OCI-LY1 (cell line): ENCODE measurements at regions not wholly inside any gene's neighbourhood (a gene's known extent, or its start where the extent isn't known, plus 50 kb on each side); places are given as distances from the start of the nearest gene placed in this dataset.

Experiments
- H2AFZ ChIP-seq: fragments of 200-600 bp; sonication (generic), shearing (Covaris generic); 2 replicates; pipeline ENCODE4 v1.6.0; 2014; ENCODE audit warnings: antibody characterized with exemption, mild to moderate bottlenecking, low read length
- H3F3A ChIP-seq: fragments of 200-600 bp; sonication (generic), shearing (Covaris generic); 2 replicates; pipeline ENCODE4 v1.6.0; 2014; ENCODE audit warnings: mild to moderate bottlenecking, antibody characterized with exemption, low read length, moderate library complexity; ENCODE audit not compliant: insufficient read depth
- H3K27ac ChIP-seq: fragments of 200-600 bp; sonication (generic); 2 replicates; pipeline ENCODE4 v1.5.1; 2014; ENCODE audit warnings: low read length, mixed run types, mild to moderate bottlenecking, low read depth; ENCODE audit not compliant: poor library complexity, severe bottlenecking
- H3K27me3 ChIP-seq: fragments of 200-600 bp; sonication (generic); 2 replicates; pipeline ENCODE4 v1.6.0; 2014; ENCODE audit warnings: antibody characterized with exemption, mild to moderate bottlenecking, low read length, moderate library complexity; ENCODE audit not compliant: insufficient read depth
- H3K36me3 ChIP-seq: fragments of 200-600 bp; sonication (generic); 2 replicates; pipeline ENCODE4 v1.6.1; 2014; ENCODE audit warnings: mild to moderate bottlenecking, antibody characterized with exemption, low read length, moderate library complexity, mixed read lengths; ENCODE audit not compliant: insufficient read depth
- H3K4me1 ChIP-seq: fragments of 200-600 bp; sonication (generic); 2 replicates; pipeline ENCODE4 v1.5.1; 2014; ENCODE audit warnings: mild to moderate bottlenecking, low read length, moderate library complexity; ENCODE audit not compliant: insufficient read depth, severe bottlenecking
- H3K4me2 ChIP-seq: fragments of 200-600 bp; sonication (generic), shearing (Covaris generic); 2 replicates; pipeline ENCODE4 v1.6.1; 2014; ENCODE audit warnings: low read length
- H3K4me3 ChIP-seq: fragments of 200-600 bp; sonication (generic); 2 replicates; pipeline ENCODE4 v1.5.1; 2014; ENCODE audit warnings: low read length, low read depth, mild to moderate bottlenecking, mixed read lengths; ENCODE audit not compliant: poor library complexity, severe bottlenecking
- H3K79me2 ChIP-seq: fragments of 200-600 bp; shearing (Covaris generic); 2 replicates; pipeline ENCODE4 v1.6.1; 2016; ENCODE audit warnings: mixed run types, low read length, mixed read lengths; ENCODE audit not compliant: insufficient read depth
- H3K9ac ChIP-seq: fragments of 200-600 bp; sonication (generic), shearing (Covaris generic); 2 replicates; pipeline ENCODE4 v1.6.1; 2014; ENCODE audit warnings: mild to moderate bottlenecking, low read length, mixed read lengths
- H3K9me2 ChIP-seq: fragments of 200-600 bp; sonication (generic), shearing (Covaris generic); 2 replicates; pipeline ENCODE4 v1.6.1; 2014; ENCODE audit warnings: low read depth, mild to moderate bottlenecking, low read length, mixed read lengths
- H3K9me3 ChIP-seq: fragments of 200-600 bp; shearing (Covaris generic); 2 replicates; pipeline ENCODE4 v1.6.1; 2014; ENCODE audit warnings: low read length, mixed read lengths
- H4K20me1 ChIP-seq: fragments of 200-600 bp; sonication (generic), shearing (Covaris generic); 2 replicates; pipeline ENCODE4 v1.6.0; 2016; ENCODE audit warnings: mild to moderate bottlenecking, low read length; ENCODE audit not compliant: insufficient read depth
- CTCF ChIP-seq: fragments of 200-600 bp; sonication (generic), shearing (Covaris generic); IDR thresholded peaks from 2 replicates; pipeline ENCODE4 v1.5.1; 2017; ENCODE audit warnings: mild to moderate bottlenecking, antibody characterized with exemption, low read length, moderate library complexity, mixed read lengths
- EZH2 ChIP-seq: fragments of 200-600 bp; sonication (generic), shearing (Covaris generic); IDR thresholded peaks from 2 replicates; pipeline ENCODE4 v1.8.0; 2017; ENCODE audit warnings: borderline replicate concordance, mixed run types, mild to moderate bottlenecking, antibody characterized with exemption, low read length, moderate library complexity, mixed read lengths

- no peaks in the 10 kb centered on the region for H3K27me3 ChIP-seq
- H4K20me1 ChIP-seq = no peaks in the 10 kb centered on the region
- H3K9me3 ChIP-seq = no peaks in the 10 kb centered on the region
- no peak overlapping the region for H3K27ac ChIP-seq
- H3K36me3 ChIP-seq = no peaks in the 10 kb centered on the region
- H3K9me2 ChIP-seq = no peaks in the 10 kb centered on the region
- no peak overlapping the region for H2AFZ ChIP-seq
- no peak overlapping the region for H3K9ac ChIP-seq
- H3F3A ChIP-seq = no peaks in the 10 kb centered on the region
- TF ChIP-seq EZH2 (no peak), CTCF (no peak)
- H3K4me2 ChIP-seq = no peak overlapping the region
- no peak overlapping the region for H3K4me3 ChIP-seq
- H3K79me2 ChIP-seq = no peaks in the 10 kb centered on the region
- H3K4me1 ChIP-seq = no peaks in the 10 kb centered on the region
Observed at GRCh38 chr3:24929521-24929920, 434.9 kb upstream of the THRB start.

- H3K27me3 ChIP-seq = no peaks in the 10 kb centered on the region
- no peak for TF ChIP-seq EZH2
- TF ChIP-seq CTCF = no peak
Observed at GRCh38 chr3:24933401-24933800, 438.8 kb upstream of the THRB start.

GRCh38 chr3:24936574-24936973, 441.9 kb upstream of the THRB start:
- Histone ChIP-seq H3K4me3 (no peak overlapping the region), H3K27me3 (no peaks in the 10 kb centered on the region), H3K4me2 (no peak overlapping the region), H3K27ac (no peak overlapping the region), H3K36me3 (no peaks in the 10 kb centered on the region), H4K20me1 (no peaks in the 10 kb centered on the region), H3K9me3 (no peaks in the 10 kb centered on the region), H3F3A (no peaks in the 10 kb centered on the region), H3K4me1 (no peaks in the 10 kb centered on the region), H3K9ac (no peak overlapping the region), H2AFZ (no peak overlapping the region), H3K79me2 (no peaks in the 10 kb centered on the region), H3K9me2 (no peaks in the 10 kb centered on the region)
- no peak for TF ChIP-seq CTCF
- TF ChIP-seq EZH2 = no peak

More at GRCh38 chr3:24933401-24933800, 438.8 kb upstream of the THRB start:
- no peaks in the 10 kb centered on the region for H3K79me2 ChIP-seq
- H3K9ac ChIP-seq = no peak overlapping the region
- no peaks in the 10 kb centered on the region for H4K20me1 ChIP-seq
- no peaks in the 10 kb centered on the region for H3K36me3 ChIP-seq
- no peak overlapping the region for H2AFZ ChIP-seq
- H3K4me3 ChIP-seq = no peak overlapping the region
- H3K9me2 ChIP-seq = no peaks in the 10 kb centered on the region
- no peak overlapping the region for H3K4me2 ChIP-seq
- H3F3A ChIP-seq = no peaks in the 10 kb centered on the region
- H3K4me1 ChIP-seq = no peaks in the 10 kb centered on the region
- H3K27ac ChIP-seq = no peak overlapping the region
- H3K9me3 ChIP-seq = no peaks in the 10 kb centered on the region
